H9 (cell line): ENCODE measurements at regions not wholly inside any gene's neighbourhood (a gene's known extent, or its start where the extent isn't known, plus 50 kb on each side); places are given as distances from the start of the nearest gene placed in this dataset.

Experiments
- DNase-seq: peaks from one replicate; pipeline ENCODE4 v3.0.0-alpha.2; 2017
- H2AFZ ChIP-seq: one replicate; pipeline ENCODE4 v1.6.1; 2013; ENCODE audit warnings: mild to moderate bottlenecking, low read length, control low read depth, moderate library complexity
- H2AK5ac ChIP-seq: 2 replicates; pipeline ENCODE4 v1.6.1; 2013; ENCODE audit warnings: low read length, control low read depth, mixed read lengths; ENCODE audit not compliant: insufficient read length
- H2BK120ac ChIP-seq: one replicate; pipeline ENCODE4 v1.6.1; 2013; ENCODE audit warnings: low read depth, mild to moderate bottlenecking, low read length, control low read depth, inconsistent platforms; ENCODE audit not compliant: poor library complexity, severe bottlenecking
- H2BK12ac ChIP-seq: 2 replicates; pipeline ENCODE4 v1.6.1; 2013; ENCODE audit warnings: low read length, control low read depth, mixed read lengths, low read depth; ENCODE audit not compliant: insufficient read length
- H2BK15ac ChIP-seq: 2 replicates; pipeline ENCODE4 v1.6.1; 2013; ENCODE audit warnings: low read depth, low read length, control low read depth
- H2BK20ac ChIP-seq: one replicate; pipeline ENCODE4 v1.6.1; 2013; ENCODE audit warnings: low read depth, mild to moderate bottlenecking, low read length, control low read depth, inconsistent platforms; ENCODE audit not compliant: poor library complexity, severe bottlenecking
- H2BK5ac ChIP-seq: 2 replicates; pipeline ENCODE4 v1.6.1; 2013; ENCODE audit warnings: low read length, control low read depth, mixed read lengths; ENCODE audit not compliant: insufficient read length
- H3K14ac ChIP-seq: 2 replicates; pipeline ENCODE4 v1.6.1; 2013; ENCODE audit warnings: low read length, control low read depth; ENCODE audit not compliant: insufficient read depth
- H3K18ac ChIP-seq: 2 replicates; pipeline ENCODE4 v1.6.1; 2013; ENCODE audit warnings: low read depth, mild to moderate bottlenecking, mixed read lengths, low read length, control low read depth; ENCODE audit not compliant: insufficient read length
- H3K23ac ChIP-seq: 2 replicates; pipeline ENCODE4 v1.6.1; 2013; ENCODE audit warnings: low read length, control low read depth, mixed read lengths, low read depth; ENCODE audit not compliant: insufficient read length
- H3K23me2 ChIP-seq: 2 replicates; pipeline ENCODE4 v1.6.1; 2013; ENCODE audit warnings: low read depth, mild to moderate bottlenecking, mixed read lengths, low read length, control low read depth; ENCODE audit not compliant: insufficient read length, poor library complexity, severe bottlenecking
- H3K27ac ChIP-seq: 2 replicates; pipeline ENCODE4 v1.5.1; 2013; ENCODE audit warnings: low read length, control low read depth, mixed read lengths, low read depth; ENCODE audit not compliant: insufficient read length
- H3K27me3 ChIP-seq: 2 replicates; pipeline ENCODE4 v1.6.1; 2013; ENCODE audit warnings: low read length, control low read depth, inconsistent platforms; ENCODE audit not compliant: insufficient read depth
- H3K4ac ChIP-seq: 2 replicates; pipeline ENCODE4 v1.6.1; 2013; ENCODE audit warnings: low read depth, mild to moderate bottlenecking, control low read depth, inconsistent platforms, low read length, moderate library complexity
- H3K4me1 ChIP-seq: 2 replicates; pipeline ENCODE4 v1.6.1; 2013; ENCODE audit warnings: low read length, control low read depth, inconsistent platforms; ENCODE audit not compliant: insufficient read depth
- H3K4me2 ChIP-seq: 2 replicates; pipeline ENCODE4 v1.6.1; 2013; ENCODE audit warnings: low read length, control low read depth, mixed read lengths; ENCODE audit not compliant: insufficient read length, insufficient read depth
- H3K56ac ChIP-seq: 2 replicates; pipeline ENCODE4 v1.6.1; 2013; ENCODE audit warnings: low read depth, mild to moderate bottlenecking, mixed read lengths, low read length, control low read depth; ENCODE audit not compliant: insufficient read length
- H3K79me1 ChIP-seq: 2 replicates; pipeline ENCODE4 v1.6.1; 2013; ENCODE audit warnings: low read depth, mild to moderate bottlenecking, moderate library complexity, low read length, control low read depth, inconsistent platforms; ENCODE audit not compliant: insufficient read depth, poor library complexity, severe bottlenecking
- H3K79me2 ChIP-seq: 2 replicates; pipeline ENCODE4 v1.6.1; 2013; ENCODE audit warnings: low read length, control low read depth, inconsistent platforms; ENCODE audit not compliant: insufficient read depth
- H3K9ac ChIP-seq: 2 replicates; pipeline ENCODE4 v1.6.1; 2013; ENCODE audit warnings: low read length, control low read depth, mixed read lengths; ENCODE audit not compliant: insufficient read length; ENCODE audit errors: extremely low read depth
- H3K9me3 ChIP-seq: one replicate; pipeline ENCODE4 v1.6.1; 2013; ENCODE audit warnings: low read depth, low read length, inconsistent platforms; ENCODE audit not compliant: control insufficient read depth
- H3T11ph ChIP-seq: one replicate; pipeline ENCODE4 v1.6.1; 2013; ENCODE audit warnings: mild to moderate bottlenecking, low read length, control low read depth, inconsistent platforms
- H4K20me1 ChIP-seq: one replicate; pipeline ENCODE4 v1.6.1; 2013; ENCODE audit not compliant: control insufficient read depth, insufficient read length, insufficient read depth
- H4K5ac ChIP-seq: 2 replicates; pipeline ENCODE4 v1.6.1; 2013; ENCODE audit warnings: low read depth, mild to moderate bottlenecking, mixed read lengths, low read length, control low read depth; ENCODE audit not compliant: insufficient read length
- H4K8ac ChIP-seq: replicated peaks from 2 replicates; pipeline ENCODE4 v1.6.1; 2013; ENCODE audit warnings: low read length, control low read depth, mixed read lengths, low read depth; ENCODE audit not compliant: insufficient read length
- H4K91ac ChIP-seq: 2 replicates; pipeline ENCODE4 v1.6.1; 2013; ENCODE audit warnings: low read depth, mild to moderate bottlenecking, moderate library complexity, mixed read lengths, low read length, control low read depth; ENCODE audit not compliant: insufficient read length
- H3K27ac Mint-ChIP-seq, 3 experiments: 2 replicates in 2 of 3; 3 replicates in 1 of 3; pipeline ENCODE4 v1.8.0; 2020 to 2021; ENCODE audit warnings: mixed read lengths in 3 of 3, mild to moderate bottlenecking in 1 of 3, moderate library complexity in 1 of 3
- H3K27me3 Mint-ChIP-seq: 2 replicates; pipeline ENCODE4 v1.8.0; 2021; ENCODE audit warnings: low read depth, mild to moderate bottlenecking, moderate library complexity, mixed read lengths
- H3K36me3 Mint-ChIP-seq, 3 experiments: 2 replicates in 2 of 3; 3 replicates in 1 of 3; pipeline ENCODE4 v1.8.0; 2020 to 2021; ENCODE audit warnings: low read depth in 3 of 3, mixed read lengths in 3 of 3; ENCODE audit not compliant: insufficient read depth in 1 of 3
- H3K4me1 Mint-ChIP-seq, 2 experiments: 2 replicates each; pipeline ENCODE4 v1.8.0; 2020; ENCODE audit warnings: mixed read lengths in 2 of 2
- H3K4me3 Mint-ChIP-seq, 2 experiments: 2 replicates in 1 of 2; 3 replicates in 1 of 2; pipeline ENCODE4 v1.8.0; 2020 to 2021; ENCODE audit warnings: mild to moderate bottlenecking in 2 of 2, mixed read lengths in 2 of 2, moderate library complexity in 1 of 2
- H3K9me3 Mint-ChIP-seq, 2 experiments: 2 replicates in 1 of 2; 3 replicates in 1 of 2; pipeline ENCODE4 v1.8.0; 2020; ENCODE audit warnings: mild to moderate bottlenecking in 2 of 2, mixed read lengths in 2 of 2, moderate library complexity in 1 of 2
- CTCF ChIP-seq: fragments of 200-600 bp; sonication (generic); conservative IDR thresholded peaks from 3 replicates; pipeline ENCODE4 v1.8.0; 2021; ENCODE audit warnings: antibody characterized with exemption, mild to moderate bottlenecking
- WGBS: extraction: QIAGEN DNeasy Blood & Tissue Kit; methylation state at CpG from one replicate; pipeline ENCODE4 v1.1.7; 2013; ENCODE audit warnings: missing lambda C conversion rate, low lambda C conversion rate, mixed read lengths; ENCODE audit not compliant: insufficient read length; ENCODE audit errors: extremely low coverage; 5-methylcytosine and 5-hydroxymethylcytosine counted together

- no peak overlapping the region for H2AFZ ChIP-seq
- peaks cover 0 to 3% (median 0%) of the 10 kb centered on the region in 3 experiments; a peak in 1 of 7 replicates for H3K36me3 Mint-ChIP-seq
- H3K27me3 ChIP-seq, result no peaks in the 10 kb centered on the region
- no peak overlapping the region for H2BK20ac ChIP-seq
- no peak overlapping the region for H2BK15ac ChIP-seq
- no peak overlapping the region for H3K56ac ChIP-seq
- no peak overlapping the region for H2BK5ac ChIP-seq
- H3K4me3 Mint-ChIP-seq, result no peak overlapping the region
- no peaks in the 10 kb centered on the region for H4K20me1 ChIP-seq
- no peaks in the 10 kb centered on the region for H3K79me1 ChIP-seq
- no peak overlapping the region for H3T11ph ChIP-seq
- no peak for DNase-seq
- H2BK12ac ChIP-seq, result no peak overlapping the region
- H3K4me2 ChIP-seq, result no peak overlapping the region
- peaks cover 0 to 58% of the 10 kb centered on the region in 2 experiments; a peak in 2 of 5 replicates for H3K9me3 Mint-ChIP-seq
- no peak for TF ChIP-seq CTCF
- peaks cover 2% of the 10 kb centered on the region for H3K27me3 Mint-ChIP-seq
- H2BK120ac ChIP-seq, result no peak overlapping the region
- peaks cover 6% of the 10 kb centered on the region for H3K9me3 ChIP-seq
- H3K4ac ChIP-seq, result no peak overlapping the region
- H3K4me1 ChIP-seq, result no peaks in the 10 kb centered on the region
- H3K4me1 Mint-ChIP-seq, result peaks cover 0 to 8% of the 10 kb centered on the region in 2 experiments; a peak in 2 of 4 replicates
- H3K9ac ChIP-seq, result no peak overlapping the region
- H3K27ac Mint-ChIP-seq, result no peak overlapping the region
- H3K18ac ChIP-seq, result no peak overlapping the region
- no peak overlapping the region for H2AK5ac ChIP-seq
- H4K5ac ChIP-seq, result no peak overlapping the region
- no peak overlapping the region for H4K91ac ChIP-seq
- H3K23me2 ChIP-seq, result no peaks in the 10 kb centered on the region
- no peak overlapping the region for H4K8ac ChIP-seq
- no CpG with 5 or more reads among the region's 4 CpGs for WGBS
- H3K27ac ChIP-seq, result no peak overlapping the region
- no peak overlapping the region for H3K23ac ChIP-seq
- no peak overlapping the region for H3K14ac ChIP-seq
- H3K79me2 ChIP-seq, result no peaks in the 10 kb centered on the region
Measured at GRCh38 chrX:104430072-104430741, 135.8 kb upstream of the IL1RAPL2 start.
